Neuronal stem cell (in vitro differentiated cells): ENCODE measurements at regions not wholly inside any gene's neighbourhood (a gene's known extent, or its start where the extent isn't known, plus 50 kb on each side); places are given as distances from the start of the nearest gene placed in this dataset.

Experiments
- DNase-seq: peaks from one replicate; pipeline ENCODE4 v3.0.0-alpha.2; 2013; ENCODE audit warnings: low spot score
- H2AFZ ChIP-seq: one replicate; pipeline ENCODE4 v1.6.1; 2013; ENCODE audit warnings: mild to moderate bottlenecking, low read length, inconsistent platforms
- H2AK5ac ChIP-seq: 2 replicates; pipeline ENCODE4 v1.6.1; 2013; ENCODE audit warnings: low read depth, mild to moderate bottlenecking, inconsistent platforms, low read length, moderate library complexity, mixed read lengths
- H2BK120ac ChIP-seq: 2 replicates; pipeline ENCODE4 v1.6.1; 2013; ENCODE audit warnings: low read depth, mild to moderate bottlenecking, inconsistent platforms, low read length, moderate library complexity, mixed read lengths
- H2BK12ac ChIP-seq: one replicate; pipeline ENCODE4 v1.6.1; 2013; ENCODE audit warnings: low read length, inconsistent platforms
- H2BK15ac ChIP-seq: 2 replicates; pipeline ENCODE4 v1.6.1; 2013; ENCODE audit warnings: mild to moderate bottlenecking, low read length, inconsistent platforms, mixed read lengths
- H2BK5ac ChIP-seq: one replicate; pipeline ENCODE4 v1.6.1; 2013; ENCODE audit warnings: inconsistent platforms, mild to moderate bottlenecking, low read length, moderate library complexity
- H3K14ac ChIP-seq: one replicate; pipeline ENCODE4 v1.6.1; 2013; ENCODE audit warnings: low read length, inconsistent platforms
- H3K18ac ChIP-seq: 2 replicates; pipeline ENCODE4 v1.6.1; 2013; ENCODE audit warnings: low read length, inconsistent platforms
- H3K23ac ChIP-seq: 2 replicates; pipeline ENCODE4 v1.6.1; 2013; ENCODE audit warnings: low read depth, mild to moderate bottlenecking, mixed read lengths, low read length, inconsistent platforms; ENCODE audit not compliant: poor library complexity
- H3K27ac ChIP-seq: replicated peaks from 3 replicates; pipeline ENCODE4 v1.5.1; 2013; ENCODE audit warnings: low read length, inconsistent platforms
- H3K27me3 ChIP-seq, 3 experiments: 2 replicates each; pipeline ENCODE4 v1.6.1; 2013; ENCODE audit warnings: low read length in 3 of 3, mild to moderate bottlenecking in 2 of 3, inconsistent platforms in 1 of 3, low read depth in 1 of 3, mixed read lengths in 1 of 3, moderate library complexity in 1 of 3; ENCODE audit not compliant: control insufficient read depth in 3 of 3, insufficient read depth in 3 of 3
- H3K36me3 ChIP-seq, 2 donors: replicated peaks in 1 of 2; 2 replicates each; pipeline ENCODE4 v1.6.1; 2013; ENCODE audit warnings: low read length in 2 of 2; ENCODE audit not compliant: control insufficient read depth in 2 of 2, insufficient read depth in 2 of 2
- H3K4ac ChIP-seq: 2 replicates; pipeline ENCODE4 v1.6.1; 2013; ENCODE audit warnings: inconsistent platforms, mild to moderate bottlenecking, low read length, moderate library complexity
- H3K4me1 ChIP-seq, 2 donors: 1 replicate in 1 of 2; 2 replicates in 1 of 2; pipeline ENCODE4 v1.6.1; 2013; ENCODE audit warnings: low read length in 2 of 2, low read depth in 1 of 2; ENCODE audit not compliant: control insufficient read depth in 2 of 2, insufficient read depth in 1 of 2
- H3K4me2 ChIP-seq: one replicate; pipeline ENCODE4 v1.6.1; 2013; ENCODE audit warnings: mild to moderate bottlenecking, low read length, inconsistent platforms; ENCODE audit not compliant: insufficient read depth, poor library complexity, severe bottlenecking
- H3K4me3 ChIP-seq, 2 donors: 2 replicates each; pipeline ENCODE4 v1.5.1; 2013; ENCODE audit warnings: low read length in 2 of 2, mild to moderate bottlenecking in 2 of 2, inconsistent platforms in 1 of 2, moderate library complexity in 1 of 2
- H3K79me1 ChIP-seq: one replicate; pipeline ENCODE4 v1.6.1; 2013; ENCODE audit warnings: low read depth, mild to moderate bottlenecking, inconsistent platforms, low read length, moderate library complexity
- H3K9ac ChIP-seq: one replicate; pipeline ENCODE4 v1.6.1; 2013; ENCODE audit warnings: mild to moderate bottlenecking, low read depth, low read length, inconsistent platforms; ENCODE audit not compliant: poor library complexity
- H3K9me3 ChIP-seq, 2 donors: replicated peaks in 1 of 2; 2 replicates each; pipeline versions ENCODE3 to v1.6.1; 2013; ENCODE audit warnings: low read length in 2 of 2, mild to moderate bottlenecking in 2 of 2, inconsistent platforms in 1 of 2, low read depth in 1 of 2, mixed read lengths in 1 of 2, moderate library complexity in 1 of 2; ENCODE audit not compliant: control insufficient read depth in 2 of 2, insufficient read depth in 1 of 2
- H4K8ac ChIP-seq: one replicate; pipeline ENCODE4 v1.6.1; 2013; ENCODE audit warnings: low read depth, mild to moderate bottlenecking, inconsistent platforms, low read length, moderate library complexity
- H4K91ac ChIP-seq: one replicate; pipeline ENCODE4 v1.6.1; 2013; ENCODE audit warnings: low read length, low read depth, mild to moderate bottlenecking, inconsistent platforms; ENCODE audit not compliant: poor library complexity
- WGBS, 2 donors: extraction: QIAGEN DNeasy Blood & Tissue Kit; methylation state at CpG; one replicate each; pipeline ENCODE4 v1.1.7; 2013; ENCODE audit warnings: missing lambda C conversion rate in 2 of 2, mixed read lengths in 1 of 2; ENCODE audit not compliant: insufficient read length in 2 of 2, insufficient replicate concordance in 1 of 2; ENCODE audit errors: extremely low coverage in 2 of 2; 5-methylcytosine and 5-hydroxymethylcytosine counted together

- no peak overlapping the region for H3K9ac ChIP-seq
- H4K91ac ChIP-seq: no peak overlapping the region
- H3K4me2 ChIP-seq: no peak overlapping the region
- H3K18ac ChIP-seq: no peak overlapping the region
- H3K27me3 ChIP-seq: no peaks in the 10 kb centered on the region
- no peaks in the 10 kb centered on the region for H3K9me3 ChIP-seq
- H2BK12ac ChIP-seq: no peak overlapping the region
- no peak overlapping the region for H3K27ac ChIP-seq
- H2AK5ac ChIP-seq: no peak overlapping the region
- no peak overlapping the region for H2BK5ac ChIP-seq
- no peak overlapping the region for H2BK120ac ChIP-seq
- no peak overlapping the region for H2AFZ ChIP-seq
- H3K79me1 ChIP-seq: no peaks in the 10 kb centered on the region
- no peak overlapping the region for H2BK15ac ChIP-seq
- no peak overlapping the region for H3K4me3 ChIP-seq
- no peak overlapping the region for H4K8ac ChIP-seq
- H3K4ac ChIP-seq: no peak overlapping the region
- no peaks in the 10 kb centered on the region for H3K36me3 ChIP-seq
- no CpG with 5 or more reads among the region's 4 CpGs for WGBS, 2 donors
- DNase-seq: no peak
- peaks cover 2 to 17% of the 10 kb centered on the region in 2 donors for H3K4me1 ChIP-seq
- H3K23ac ChIP-seq: no peak overlapping the region
- H3K14ac ChIP-seq: no peak overlapping the region
These were observed 146.3 kb downstream of the CAND1 start for GRCh38 chr12:67415473-67415872.

GRCh38 chr12:67419810-67420209, 150.7 kb downstream of the CAND1 start:
- Histone ChIP-seq H2BK5ac (no peak overlapping the region), H2BK12ac (no peak overlapping the region), H2AK5ac (no peak overlapping the region), H2BK15ac (no peak overlapping the region), H2BK120ac (no peak overlapping the region), H3K4me1 (peaks cover 2 to 9% of the 10 kb centered on the region in 2 donors), H3K9ac (no peak overlapping the region), H3K27me3 (no peaks in the 10 kb centered on the region), H3K4me3 (no peak overlapping the region), H3K18ac (no peak overlapping the region), H3K27ac (no peak overlapping the region), H3K14ac (no peak overlapping the region), H4K91ac (no peak overlapping the region), H4K8ac (no peak overlapping the region), H3K4me2 (no peak overlapping the region), H3K36me3 (no peaks in the 10 kb centered on the region), H3K79me1 (no peaks in the 10 kb centered on the region), H3K23ac (no peak overlapping the region), H2AFZ (no peak overlapping the region), H3K4ac (no peak overlapping the region), H3K9me3 (no peaks in the 10 kb centered on the region)
- DNase-seq: no peak
- no CpG with 5 or more reads among the region's 7 CpGs for WGBS, 2 donors

GRCh38 chr12:67420506-67420905, 151.3 kb downstream of the CAND1 start:
- H4K91ac ChIP-seq: no peak overlapping the region
- no peaks in the 10 kb centered on the region for H3K36me3 ChIP-seq
- H4K8ac ChIP-seq: no peak overlapping the region
- H2BK12ac ChIP-seq: no peak overlapping the region
- no CpG with 5 or more reads among the region's 3 CpGs for WGBS, 2 donors
- H3K18ac ChIP-seq: peak overlapping the region; percentile 16
- H3K4me1 ChIP-seq: peaks cover 2 to 9% of the 10 kb centered on the region in 2 donors
- no peak overlapping the region for H3K9ac ChIP-seq
- DNase-seq: no peak
- H3K4ac ChIP-seq: no peak overlapping the region
- no peaks in the 10 kb centered on the region for H3K79me1 ChIP-seq
- H3K27me3 ChIP-seq: no peaks in the 10 kb centered on the region
- no peak overlapping the region for H2BK5ac ChIP-seq
- H2AFZ ChIP-seq: no peak overlapping the region
- no peak overlapping the region for H2BK120ac ChIP-seq
- no peak overlapping the region for H3K4me3 ChIP-seq
- no peak overlapping the region for H2AK5ac ChIP-seq
- no peak overlapping the region for H3K14ac ChIP-seq
- H3K4me2 ChIP-seq: no peak overlapping the region
- no peak overlapping the region for H3K27ac ChIP-seq
- no peak overlapping the region for H3K23ac ChIP-seq
- no peaks in the 10 kb centered on the region for H3K9me3 ChIP-seq
- H2BK15ac ChIP-seq: no peak overlapping the region

GRCh38 chr12:67422081-67422480, 152.9 kb downstream of the CAND1 start:
- H3K9ac ChIP-seq: no peak overlapping the region
- H3K79me1 ChIP-seq: no peaks in the 10 kb centered on the region

More at GRCh38 chr12:67422081-67422480, 152.9 kb downstream of the CAND1 start:
- no peak for DNase-seq
- no CpG with 5 or more reads among the region's 3 CpGs for WGBS, 2 donors
- no peak overlapping the region for H2BK5ac ChIP-seq
- no peaks in the 10 kb centered on the region for H3K9me3 ChIP-seq
- no peak overlapping the region for H2BK12ac ChIP-seq
- no peak overlapping the region for H4K91ac ChIP-seq
- H3K4me3 ChIP-seq: no peak overlapping the region
- no peak overlapping the region for H2BK15ac ChIP-seq
- H3K4ac ChIP-seq: no peak overlapping the region
- H3K18ac ChIP-seq: no peak overlapping the region
- H2AFZ ChIP-seq: no peak overlapping the region
- H3K4me2 ChIP-seq: no peak overlapping the region
- no peaks in the 10 kb centered on the region for H3K36me3 ChIP-seq
- H2BK120ac ChIP-seq: no peak overlapping the region
- no peak overlapping the region for H4K8ac ChIP-seq
- H3K23ac ChIP-seq: no peak overlapping the region
- peaks cover 10 to 11% of the 10 kb centered on the region in 2 donors for H3K4me1 ChIP-seq
- no peak overlapping the region for H3K14ac ChIP-seq
- H2AK5ac ChIP-seq: no peak overlapping the region
- no peaks in the 10 kb centered on the region for H3K27me3 ChIP-seq
- no peak overlapping the region for H3K27ac ChIP-seq
